Omental fat pad (tissue), 3 donors: ENCODE measurements at regions not wholly inside any gene's neighbourhood (a gene's known extent, or its start where the extent isn't known, plus 50 kb on each side); places are given as distances from the start of the nearest gene placed in this dataset.

Experiments
- ATAC-seq: fragments of 150-250 bp; one replicate; pipeline ENCODE4 v1.9.1; 2016; ENCODE audit warnings: mild to moderate bottlenecking, moderate library complexity; ENCODE audit not compliant: low FRiP score
- DNase-seq: peaks from one replicate; pipeline ENCODE4 v3.0.0-alpha.2; 2019; ENCODE audit warnings: low spot score
- TF ChIP-seq, protein P1 (sequence below), 3 donors: fragments of 450-650 bp; IDR thresholded peaks; one replicate each; pipeline ENCODE4 v1.5.1; 2016 to 2017; ENCODE audit warnings: antibody characterized with exemption in 3 of 3, mild to moderate bottlenecking in 3 of 3, moderate library complexity in 2 of 3

DNA sequence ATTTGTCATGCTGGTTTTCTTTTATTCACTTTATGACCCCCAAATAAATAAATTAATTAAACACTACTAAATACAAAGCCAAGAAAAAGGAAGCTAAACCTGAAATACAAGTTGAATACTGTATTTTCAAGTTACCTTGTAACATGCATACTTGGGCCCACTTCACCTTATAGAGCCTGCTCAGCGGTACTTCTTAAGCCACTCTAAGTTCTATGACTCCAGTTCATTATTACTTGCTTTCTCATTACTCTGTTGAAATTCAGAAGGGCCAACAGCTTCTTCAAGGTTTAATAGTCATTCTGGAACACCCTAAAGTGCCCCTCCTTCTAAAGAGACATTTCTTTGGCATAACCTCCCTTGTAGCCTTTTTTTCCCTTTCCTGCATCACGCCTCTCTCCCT is 844.5 kb downstream of the RPA4 start:
- ATAC-seq, result no peak
- TF ChIP-seq, protein P1, sequence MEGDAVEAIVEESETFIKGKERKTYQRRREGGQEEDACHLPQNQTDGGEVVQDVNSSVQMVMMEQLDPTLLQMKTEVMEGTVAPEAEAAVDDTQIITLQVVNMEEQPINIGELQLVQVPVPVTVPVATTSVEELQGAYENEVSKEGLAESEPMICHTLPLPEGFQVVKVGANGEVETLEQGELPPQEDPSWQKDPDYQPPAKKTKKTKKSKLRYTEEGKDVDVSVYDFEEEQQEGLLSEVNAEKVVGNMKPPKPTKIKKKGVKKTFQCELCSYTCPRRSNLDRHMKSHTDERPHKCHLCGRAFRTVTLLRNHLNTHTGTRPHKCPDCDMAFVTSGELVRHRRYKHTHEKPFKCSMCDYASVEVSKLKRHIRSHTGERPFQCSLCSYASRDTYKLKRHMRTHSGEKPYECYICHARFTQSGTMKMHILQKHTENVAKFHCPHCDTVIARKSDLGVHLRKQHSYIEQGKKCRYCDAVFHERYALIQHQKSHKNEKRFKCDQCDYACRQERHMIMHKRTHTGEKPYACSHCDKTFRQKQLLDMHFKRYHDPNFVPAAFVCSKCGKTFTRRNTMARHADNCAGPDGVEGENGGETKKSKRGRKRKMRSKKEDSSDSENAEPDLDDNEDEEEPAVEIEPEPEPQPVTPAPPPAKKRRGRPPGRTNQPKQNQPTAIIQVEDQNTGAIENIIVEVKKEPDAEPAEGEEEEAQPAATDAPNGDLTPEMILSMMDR (IDR thresholded peaks at IDR 0.05), result no peak
- DNase-seq, result no peak

DNA sequence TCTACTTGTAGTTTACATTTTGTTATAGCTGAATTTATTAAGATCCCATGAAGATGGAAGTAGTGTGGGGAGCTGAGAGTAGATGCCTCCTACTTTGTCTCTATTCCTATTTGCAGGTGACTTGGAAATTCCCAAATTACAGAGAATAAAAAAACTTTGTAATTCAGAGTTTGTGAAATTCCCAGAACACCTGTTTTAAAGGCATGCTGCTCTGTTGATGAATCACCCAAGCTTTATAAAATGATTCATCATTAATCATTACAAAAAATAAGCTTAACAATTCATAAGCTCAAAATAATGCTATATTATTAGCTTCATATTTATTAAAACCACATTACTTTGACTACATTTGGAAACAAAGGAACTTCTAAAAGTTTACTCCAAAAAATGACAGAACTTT is 856.3 kb downstream of the RPA4 start:
- ATAC-seq (no peak), DNase-seq (no peak)
- TF ChIP-seq, protein P1 (IDR thresholded peaks at IDR 0.05), result no peak

DNA sequence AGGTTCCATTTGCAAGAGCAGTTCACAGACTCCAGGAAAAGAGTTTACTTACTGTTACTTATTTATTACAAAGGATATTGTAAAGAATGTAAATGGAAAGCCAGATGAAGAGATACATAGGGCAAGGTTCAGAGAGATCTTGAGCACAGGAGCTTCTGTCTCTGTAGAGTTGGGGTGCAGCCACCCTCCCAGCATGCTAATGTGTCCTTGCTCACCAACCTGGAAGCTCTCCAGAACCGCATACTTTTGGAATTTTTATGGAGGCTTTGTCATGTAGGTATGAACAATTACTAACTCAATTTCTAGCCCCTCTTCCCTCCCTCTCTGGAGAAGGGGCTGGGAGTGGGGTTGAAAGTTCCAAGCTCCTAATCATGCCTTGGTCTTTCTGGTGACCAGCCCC is 857.2 kb downstream of the RPA4 start:
- DNase-seq, result no peak
- TF ChIP-seq, protein P1 (IDR thresholded peaks at IDR 0.05), result no peak
- ATAC-seq, result no peak

DNA sequence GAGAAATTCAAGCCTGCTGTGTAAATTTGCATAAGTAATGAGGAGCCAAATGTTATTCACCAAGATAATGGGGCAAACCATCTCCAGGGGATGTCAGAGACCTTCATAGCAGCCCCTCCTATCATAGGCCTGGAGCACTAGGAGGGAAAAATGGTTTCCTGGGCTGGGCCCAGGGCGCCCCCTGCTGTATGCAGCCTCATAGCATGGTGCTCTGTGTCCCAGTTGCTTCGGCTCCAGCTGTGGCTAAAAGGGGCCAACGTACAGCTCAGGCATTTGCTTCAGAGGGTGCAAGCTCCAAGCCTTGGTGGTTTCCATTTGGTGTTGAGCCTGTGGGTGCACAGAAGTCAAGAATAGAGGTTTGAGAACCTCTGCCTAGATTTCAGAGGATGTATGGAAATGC is 859.3 kb downstream of the RPA4 start:
- TF ChIP-seq, protein P1 (IDR thresholded peaks at IDR 0.05), result no peak
- DNase-seq (no peak), ATAC-seq (no peak)

DNA sequence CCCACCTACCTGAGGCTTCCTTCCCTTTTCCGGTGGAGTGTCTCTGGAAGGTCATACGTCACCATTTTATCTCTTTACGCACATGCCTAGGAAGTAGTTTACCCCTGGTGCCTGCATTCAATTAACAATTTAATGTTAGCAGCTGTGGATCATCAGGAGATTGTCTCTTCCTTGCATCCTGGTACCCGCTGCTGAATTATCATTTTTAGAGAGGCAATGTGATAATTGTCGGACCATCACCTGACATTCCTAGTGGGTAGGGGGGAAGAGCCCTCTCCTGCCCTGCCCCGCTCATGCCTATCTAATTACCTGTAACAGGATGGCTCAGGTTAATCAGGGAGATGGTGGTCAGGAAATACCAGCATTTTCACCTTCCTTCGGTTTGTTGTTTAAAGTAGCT is 863.6 kb downstream of the RPA4 start:
- TF ChIP-seq, protein P1 (IDR thresholded peaks at IDR 0.05), result no peak
- DNase-seq (no peak), ATAC-seq (no peak)

DNA sequence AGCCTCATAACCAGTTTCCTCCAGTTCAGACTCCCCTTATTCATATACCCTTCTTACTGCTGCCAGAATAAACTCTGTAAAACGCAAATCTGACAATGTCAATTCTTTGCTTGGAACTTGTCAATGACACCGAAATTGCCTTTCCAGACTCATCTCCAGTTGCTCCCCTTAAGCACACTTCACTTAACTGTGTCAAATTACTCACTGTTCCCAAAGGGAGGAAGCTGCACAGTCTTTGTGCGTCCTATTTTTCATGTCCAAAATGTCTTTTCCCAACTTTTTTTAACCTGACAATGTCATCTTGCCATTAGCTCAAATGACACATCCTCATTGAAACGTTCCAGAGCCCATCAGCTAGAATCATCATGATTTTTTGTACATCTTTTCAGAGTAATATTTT is 867.3 kb downstream of the RPA4 start:
- no peak for ATAC-seq
- TF ChIP-seq, protein P1 (IDR thresholded peaks at IDR 0.05), result no peak
- DNase-seq, result no peak

DNA sequence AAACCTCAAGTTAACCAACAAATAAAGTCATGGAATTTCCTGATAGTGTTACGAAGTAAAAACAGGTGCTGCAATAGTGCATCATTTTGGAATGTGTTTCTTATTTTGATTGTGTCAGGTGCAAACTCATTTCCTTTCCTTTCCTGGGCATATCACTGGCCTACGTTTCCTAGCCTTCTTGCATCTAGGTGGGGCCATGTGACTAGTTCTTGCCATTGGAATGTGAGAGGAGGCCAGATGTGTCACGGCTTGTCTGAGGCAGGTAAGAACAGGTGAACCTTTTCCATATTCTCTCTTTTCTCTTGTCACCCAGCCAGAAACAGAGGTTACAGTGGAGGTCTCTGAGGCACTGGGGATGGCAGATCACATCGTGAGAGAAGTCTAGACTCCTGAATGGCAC is 868.0 kb downstream of the RPA4 start:
- TF ChIP-seq, protein P1 (IDR thresholded peaks at IDR 0.05), result no peak
- DNase-seq, result no peak
- no peak for ATAC-seq
